A673 (cell line): ENCODE measurements at regions not wholly inside any gene's neighbourhood (a gene's known extent, or its start where the extent isn't known, plus 50 kb on each side); places are given as distances from the start of the nearest gene placed in this dataset.

Experiments
- BruUV-seq: library from RNA; stranded (reverse); fragments of 400-500 nt; replicated peaks from 2 replicates; lab custom pipeline; 2021; lab: Mats Ljungman, UMichigan
- CTCF ChIA-PET: fragments of 300-600 bp; sonication (Branson Sonifier 250); formaldehyde crosslinking; loops from one replicate; lab custom pipeline; 2022; ENCODE audit warnings: antibody characterized with exemption; lab: Charles Lee
- POLR2A ChIA-PET: fragments of 300-600 bp; sonication (Branson Sonifier 250); formaldehyde crosslinking; loops from one replicate; lab custom pipeline; 2022; ENCODE audit warnings: antibody characterized with exemption; ENCODE audit not compliant: low non-redundant PET; lab: Charles Lee
- DNase-seq: peaks from one replicate; pipeline ENCODE4 v3.0.0-alpha.2; 2015; ENCODE audit warnings: low spot score
- H3K27ac ChIP-seq: fragments of 200-600 bp; sonication (generic); 2 replicates; pipeline ENCODE4 v1.5.1; 2016; ENCODE audit warnings: mixed run types, low read depth, mild to moderate bottlenecking, mixed read lengths, antibody characterized with exemption, low read length; ENCODE audit not compliant: poor library complexity, severe bottlenecking
- H3K27me3 ChIP-seq: fragments of 200-600 bp; sonication (generic); replicated peaks from 2 replicates; pipeline ENCODE4 v1.6.1; 2017; ENCODE audit warnings: mixed run types, low read depth, mild to moderate bottlenecking, mixed read lengths, antibody characterized with exemption, low read length; ENCODE audit not compliant: insufficient read depth, poor library complexity
- H3K36me3 ChIP-seq: fragments of 200-600 bp; sonication (generic); 2 replicates; pipeline ENCODE4 v1.6.1; 2016; ENCODE audit warnings: mixed run types, mild to moderate bottlenecking, mixed read lengths, antibody characterized with exemption, low read length; ENCODE audit not compliant: insufficient read depth, poor library complexity, severe bottlenecking
- H3K4me1 ChIP-seq: fragments of 200-600 bp; sonication (generic); 2 replicates; pipeline ENCODE4 v1.6.1; 2017; ENCODE audit warnings: mixed run types, mild to moderate bottlenecking, mixed read lengths, antibody characterized with exemption, low read length; ENCODE audit not compliant: insufficient read depth, poor library complexity, severe bottlenecking
- H3K4me3 ChIP-seq: fragments of 200-600 bp; sonication (generic); 2 replicates; pipeline ENCODE4 v1.5.1; 2016; ENCODE audit warnings: low read depth, mixed run types, mild to moderate bottlenecking, mixed read lengths, low read length; ENCODE audit not compliant: poor library complexity, severe bottlenecking
- H3K9me3 ChIP-seq: fragments of 200-600 bp; sonication (generic); 2 replicates; pipeline ENCODE4 v1.6.1; 2016; ENCODE audit warnings: mixed run types, low read depth, mild to moderate bottlenecking, mixed read lengths, antibody characterized with exemption, low read length; ENCODE audit not compliant: poor library complexity, severe bottlenecking
- CTCF ChIP-seq: fragments of 300-800, 200-600 bp; sonication (generic); conservative IDR thresholded peaks from 2 replicates; pipeline ENCODE4 v1.5.1; 2017; ENCODE audit warnings: low read depth, mild to moderate bottlenecking, antibody characterized with exemption, low read length, moderate library complexity, mixed read lengths
- EZH2 ChIP-seq: fragments of 200-600 bp; sonication (generic); IDR thresholded peaks from 2 replicates; pipeline ENCODE4 v1.6.1; 2017; ENCODE audit warnings: borderline replicate concordance, low read depth, mild to moderate bottlenecking, mixed read lengths, antibody characterized with exemption, low read length; ENCODE audit not compliant: poor library complexity, severe bottlenecking
- intact Hi-C: fragments of 100-400 bp; cut with micrococcal nuclease; formaldehyde crosslinking; loops from one replicate; pipeline ENCODE4 v1.10.0; 2022; ENCODE audit not compliant: unreplicated experiment

DNA sequence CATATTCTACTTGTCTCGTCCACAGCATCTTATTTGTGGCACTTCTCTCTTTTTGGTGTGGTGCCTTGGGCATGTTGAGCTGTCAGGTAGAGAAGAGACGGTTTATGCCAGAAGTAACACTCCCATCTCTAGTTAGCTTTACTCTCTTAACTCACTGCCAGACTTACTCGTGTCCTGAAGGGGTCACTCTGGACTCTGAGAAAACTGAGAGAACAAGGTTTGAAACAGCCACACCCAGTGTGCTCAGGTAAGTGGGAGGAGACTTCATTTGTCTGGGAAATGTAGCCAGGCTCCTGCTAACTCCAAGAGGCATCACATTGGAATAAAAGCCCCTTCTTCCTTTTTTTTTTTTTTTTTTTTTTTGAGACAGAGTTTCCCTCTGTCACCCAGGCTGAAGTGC, 360.8 kb downstream of the QKI start:
- H3K27me3 ChIP-seq, result no peaks in the 10 kb centered on the region
- no peaks in the 10 kb centered on the region for H3K9me3 ChIP-seq
- no peak for TF ChIP-seq EZH2
- TF ChIP-seq CTCF, result no peak
- no peak for DNase-seq
- no peaks in the 10 kb centered on the region for H3K4me1 ChIP-seq
- no peak overlapping the region for H3K4me3 ChIP-seq
- ChIA-PET CTCF (interaction anchor here (0.6 kb wide), 1 partner anchor 139 kb away, joined by 4 read pairs; no protein-coding TSS in a partner anchor), POLR2A (no interaction called here)
- H3K27ac ChIP-seq, result no peak overlapping the region
- no TSS peak for BruUV-seq
- no peaks in the 10 kb centered on the region for H3K36me3 ChIP-seq
- intact Hi-C loops, result no loop called here

DNA sequence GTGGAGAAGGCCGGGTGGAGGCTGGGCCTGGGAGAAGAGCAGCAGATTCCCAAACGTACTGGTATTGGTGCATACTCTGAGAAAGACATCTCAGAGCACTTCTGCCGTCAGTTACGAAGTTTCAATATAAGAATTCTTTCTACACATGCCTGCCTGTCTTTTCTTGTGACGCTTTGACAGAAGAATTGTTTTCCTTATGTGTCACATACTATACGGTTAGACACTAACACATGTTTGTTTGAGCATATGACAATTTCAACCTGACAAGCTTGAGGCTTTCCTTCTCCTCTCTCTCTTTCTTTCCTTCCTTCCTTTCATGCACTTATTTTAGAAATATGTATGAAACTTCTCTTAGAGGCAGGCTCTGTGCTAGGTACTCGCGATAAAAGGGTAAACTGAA, 360.0 kb downstream of the QKI start:
- no peak for TF ChIP-seq EZH2
- no peak for TF ChIP-seq CTCF
- no TSS peak for BruUV-seq
- ChIA-PET POLR2A (no interaction called here), CTCF (no interaction called here)
- no peak for DNase-seq
- no peaks in the 10 kb centered on the region for H3K36me3 ChIP-seq
- H3K4me1 ChIP-seq, result no peaks in the 10 kb centered on the region
- no peak overlapping the region for H3K4me3 ChIP-seq
- no peak overlapping the region for H3K27ac ChIP-seq
- no peaks in the 10 kb centered on the region for H3K9me3 ChIP-seq
- intact Hi-C loops, result no loop called here
- no peaks in the 10 kb centered on the region for H3K27me3 ChIP-seq

DNA sequence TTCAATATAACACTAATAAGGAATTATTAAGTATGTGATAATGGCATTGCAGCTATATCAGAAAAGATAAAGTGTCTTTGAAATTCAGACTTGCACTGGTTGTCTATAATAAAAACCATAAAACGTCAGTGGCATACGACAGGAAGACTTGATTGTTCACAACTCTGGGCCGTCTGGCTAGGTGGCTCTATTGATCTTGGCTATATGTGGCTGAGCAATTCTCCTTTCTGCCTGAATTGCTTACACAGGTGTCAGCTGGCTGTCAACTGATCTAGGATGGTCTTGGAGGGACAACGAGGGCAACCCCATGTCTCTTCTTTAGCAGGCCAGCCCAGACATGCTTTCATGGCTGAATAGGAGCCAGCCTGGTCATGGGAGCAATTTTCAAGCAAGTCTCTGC, 359.1 kb downstream of the QKI start:
- DNase-seq, result no peak
- no peaks in the 10 kb centered on the region for H3K4me1 ChIP-seq
- no peaks in the 10 kb centered on the region for H3K36me3 ChIP-seq
- CTCF ChIA-PET, result no interaction called here
- no peak overlapping the region for H3K4me3 ChIP-seq
- BruUV-seq, result no TSS peak
- POLR2A ChIA-PET, result no interaction called here
- no peaks in the 10 kb centered on the region for H3K27me3 ChIP-seq
- intact Hi-C loops, result no loop called here
- H3K27ac ChIP-seq, result no peak overlapping the region
- TF ChIP-seq CTCF (no peak), EZH2 (no peak)
- H3K9me3 ChIP-seq, result no peaks in the 10 kb centered on the region
